ENCODE measurements at regions not wholly inside any gene's neighbourhood (a gene's known extent, or its start where the extent isn't known, plus 50 kb on each side); places are given as distances from the start of the nearest gene placed in this dataset.
"Not testable (repeated sequence)": the region's sequence is repeated elsewhere in the genome, so short reads cannot be mapped to it uniquely, and the experiment has no call there.

DNA sequence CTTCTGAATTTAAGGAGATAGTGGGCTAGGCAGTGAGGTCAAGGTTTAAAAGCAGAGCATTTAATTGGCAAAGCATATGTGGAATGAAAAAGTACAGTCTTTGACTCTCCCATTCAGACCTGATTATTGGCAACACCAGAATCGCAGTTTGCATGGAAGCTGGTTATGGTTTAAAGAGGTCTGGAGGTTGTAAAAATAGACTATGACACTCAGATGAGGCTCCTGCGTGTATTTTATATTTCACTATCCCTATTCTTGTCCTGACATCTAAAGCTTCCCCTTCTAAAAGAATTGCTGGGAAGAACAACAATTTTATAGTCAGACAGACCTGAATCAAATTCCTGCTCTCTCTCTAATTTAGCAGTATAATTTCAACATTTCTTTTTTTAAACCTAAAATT lies 302.9 kb downstream of the PCDH7 start:
- no peak overlapping the region for H3K4me3 ChIP-seq (ENCODE audit: low read length)
- intact Hi-C loops (cut with micrococcal nuclease): no loop called here
- WGBS (ENCODE audit: insufficient coverage): 100% methylated on average over 2 of the region's 2 CpGs
- Mint-ChIP-seq H3K27ac (no peak overlapping the region), H3K4me3 (no peak overlapping the region), H3K9me3 (peaks cover 3 to 5% of the 10 kb centered on the region in 2 donors), H3K36me3 (no peaks in the 10 kb centered on the region), H3K27me3 (ENCODE audit: low read depth in 2 of 2) (no peaks in the 10 kb centered on the region), H3K4me1 (no peaks in the 10 kb centered on the region)
- ATAC-seq: no peak
- H3K4me1 ChIP-seq (ENCODE audit: control insufficient read depth, insufficient read depth, low read length): no peaks in the 10 kb centered on the region
- no peaks in the 10 kb centered on the region for H3K36me3 ChIP-seq (ENCODE audit: control insufficient read depth, insufficient read depth, low read length)
- H3K27me3 ChIP-seq (ENCODE audit: control insufficient read depth, insufficient read depth, low read length): no peaks in the 10 kb centered on the region
- no peaks in the 10 kb centered on the region for H3K9me3 ChIP-seq (ENCODE audit: control insufficient read depth, insufficient read depth, low read length)
- no peak overlapping the region for H3K27ac ChIP-seq (ENCODE audit: low read length)
- TF ChIP-seq, protein P1, sequence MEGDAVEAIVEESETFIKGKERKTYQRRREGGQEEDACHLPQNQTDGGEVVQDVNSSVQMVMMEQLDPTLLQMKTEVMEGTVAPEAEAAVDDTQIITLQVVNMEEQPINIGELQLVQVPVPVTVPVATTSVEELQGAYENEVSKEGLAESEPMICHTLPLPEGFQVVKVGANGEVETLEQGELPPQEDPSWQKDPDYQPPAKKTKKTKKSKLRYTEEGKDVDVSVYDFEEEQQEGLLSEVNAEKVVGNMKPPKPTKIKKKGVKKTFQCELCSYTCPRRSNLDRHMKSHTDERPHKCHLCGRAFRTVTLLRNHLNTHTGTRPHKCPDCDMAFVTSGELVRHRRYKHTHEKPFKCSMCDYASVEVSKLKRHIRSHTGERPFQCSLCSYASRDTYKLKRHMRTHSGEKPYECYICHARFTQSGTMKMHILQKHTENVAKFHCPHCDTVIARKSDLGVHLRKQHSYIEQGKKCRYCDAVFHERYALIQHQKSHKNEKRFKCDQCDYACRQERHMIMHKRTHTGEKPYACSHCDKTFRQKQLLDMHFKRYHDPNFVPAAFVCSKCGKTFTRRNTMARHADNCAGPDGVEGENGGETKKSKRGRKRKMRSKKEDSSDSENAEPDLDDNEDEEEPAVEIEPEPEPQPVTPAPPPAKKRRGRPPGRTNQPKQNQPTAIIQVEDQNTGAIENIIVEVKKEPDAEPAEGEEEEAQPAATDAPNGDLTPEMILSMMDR (IDR thresholded peaks at IDR 0.05): no peak
- DNase-seq: no peak

DNA sequence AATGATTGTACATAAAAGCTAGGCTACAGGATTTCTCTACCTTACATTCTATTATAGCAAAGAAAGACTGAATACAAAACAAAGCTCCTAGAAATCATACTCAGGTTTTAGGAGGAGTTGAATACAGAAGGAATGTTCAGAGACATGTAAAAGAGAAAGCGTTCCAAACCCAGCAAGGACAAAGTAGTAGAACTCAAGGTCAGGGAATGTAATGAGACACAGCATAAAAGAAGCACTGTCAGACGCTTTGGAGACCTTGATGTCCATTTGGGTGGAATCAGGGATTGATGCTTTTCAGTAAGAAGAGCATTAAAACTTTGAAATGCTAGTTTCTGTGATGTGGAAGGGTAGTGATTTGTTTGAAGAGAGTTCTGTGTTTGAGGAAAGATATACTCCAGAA lies 303.6 kb downstream of the PCDH7 start:
- intact Hi-C loops (cut with micrococcal nuclease): no loop called here
- H3K4me3 ChIP-seq (ENCODE audit: low read length): no peak overlapping the region
- H3K27ac ChIP-seq (ENCODE audit: low read length): no peak overlapping the region
- no peak overlapping the region for H3K4me3 Mint-ChIP-seq
- H3K27me3 ChIP-seq (ENCODE audit: control insufficient read depth, insufficient read depth, low read length): no peaks in the 10 kb centered on the region
- no peaks in the 10 kb centered on the region for H3K27me3 Mint-ChIP-seq (ENCODE audit: low read depth in 2 of 2)
- no peak overlapping the region for H3K27ac Mint-ChIP-seq
- DNase-seq (no peak), ATAC-seq (no peak)
- TF ChIP-seq, protein P1 (IDR thresholded peaks at IDR 0.05): no peak
- H3K4me1 Mint-ChIP-seq: no peaks in the 10 kb centered on the region
- peaks cover 3 to 5% of the 10 kb centered on the region in 2 donors for H3K9me3 Mint-ChIP-seq
- H3K9me3 ChIP-seq (ENCODE audit: control insufficient read depth, insufficient read depth, low read length): no peaks in the 10 kb centered on the region
- no peaks in the 10 kb centered on the region for H3K4me1 ChIP-seq (ENCODE audit: control insufficient read depth, insufficient read depth, low read length)
- no peaks in the 10 kb centered on the region for H3K36me3 Mint-ChIP-seq
- 72% methylated on average over 2 of the region's 2 CpGs for WGBS (ENCODE audit: insufficient coverage)
- H3K36me3 ChIP-seq (ENCODE audit: control insufficient read depth, insufficient read depth, low read length): no peaks in the 10 kb centered on the region

DNA sequence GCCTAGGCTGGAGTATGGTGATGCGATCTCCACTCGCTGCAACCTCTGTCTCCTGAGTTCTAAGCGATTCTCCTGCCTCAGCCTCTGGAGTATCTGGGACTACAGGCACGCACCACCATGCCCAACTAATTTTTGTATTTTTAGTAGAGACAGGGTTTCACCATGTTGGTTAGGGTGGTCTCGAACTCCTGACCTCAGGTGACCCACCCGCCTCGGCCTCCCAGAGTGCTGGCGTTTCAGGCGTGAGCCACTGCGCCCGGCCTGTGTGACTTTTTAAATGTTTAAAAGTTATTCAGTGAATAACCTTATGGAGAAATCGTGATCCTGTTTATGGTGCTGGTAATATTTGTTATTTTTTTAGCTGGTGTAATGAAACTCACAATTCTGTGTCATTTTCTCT lies 304.6 kb downstream of the PCDH7 start:
- H3K27me3 ChIP-seq (ENCODE audit: control insufficient read depth, insufficient read depth, low read length); H3K4me1 ChIP-seq (ENCODE audit: control insufficient read depth, insufficient read depth, low read length); H3K36me3 ChIP-seq (ENCODE audit: control insufficient read depth, insufficient read depth, low read length); H3K4me1 Mint-ChIP-seq; H3K9me3 ChIP-seq (ENCODE audit: control insufficient read depth, insufficient read depth, low read length); H3K4me3 Mint-ChIP-seq; H3K27me3 Mint-ChIP-seq (ENCODE audit: low read depth in 2 of 2); DNase-seq; H3K27ac ChIP-seq (ENCODE audit: low read length); H3K27ac Mint-ChIP-seq; H3K4me3 ChIP-seq (ENCODE audit: low read length); ATAC-seq; H3K9me3 Mint-ChIP-seq; H3K36me3 Mint-ChIP-seq; intact Hi-C loops (cut with micrococcal nuclease): not testable (repeated sequence)
- WGBS (ENCODE audit: insufficient coverage): 94% methylated on average over 12 of the region's 12 CpGs

DNA sequence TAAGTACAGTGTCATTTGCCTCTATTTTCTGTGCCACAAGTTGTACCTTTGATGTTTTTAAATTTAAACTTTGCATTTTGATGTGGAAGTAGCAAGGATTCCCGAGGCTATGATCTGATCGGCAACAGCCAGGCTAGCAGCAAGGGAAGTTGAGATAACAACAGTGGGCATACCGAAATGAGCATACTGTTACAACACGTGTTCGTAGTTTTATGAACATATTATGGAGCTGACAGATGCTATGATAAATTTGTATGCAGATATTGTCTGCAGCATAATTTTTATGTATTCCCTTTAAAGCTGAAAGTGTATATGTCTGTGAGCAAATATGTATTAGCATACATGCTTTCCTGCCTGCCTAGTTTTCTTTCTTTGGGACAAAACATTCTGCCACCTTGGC lies 306.1 kb downstream of the PCDH7 start:
- no peak for DNase-seq
- H3K27ac Mint-ChIP-seq: no peak overlapping the region
- Histone ChIP-seq H3K4me3 (ENCODE audit: low read length) (no peak overlapping the region), H3K27ac (ENCODE audit: low read length) (no peak overlapping the region), H3K9me3 (ENCODE audit: control insufficient read depth, insufficient read depth, low read length) (no peaks in the 10 kb centered on the region), H3K36me3 (ENCODE audit: control insufficient read depth, insufficient read depth, low read length) (no peaks in the 10 kb centered on the region), H3K4me1 (ENCODE audit: control insufficient read depth, insufficient read depth, low read length) (no peaks in the 10 kb centered on the region), H3K27me3 (ENCODE audit: control insufficient read depth, insufficient read depth, low read length) (no peaks in the 10 kb centered on the region)
- intact Hi-C loops (cut with micrococcal nuclease): no loop called here
- H3K9me3 Mint-ChIP-seq: peaks cover 5 to 7% of the 10 kb centered on the region in 2 donors
- H3K4me1 Mint-ChIP-seq: no peaks in the 10 kb centered on the region
- no peaks in the 10 kb centered on the region for H3K27me3 Mint-ChIP-seq (ENCODE audit: low read depth in 2 of 2)
- 90% methylated on average over 5 of the region's 5 CpGs for WGBS (ENCODE audit: insufficient coverage)
- H3K36me3 Mint-ChIP-seq: no peaks in the 10 kb centered on the region
- H3K4me3 Mint-ChIP-seq: no peak overlapping the region
- TF ChIP-seq, protein P1 (IDR thresholded peaks at IDR 0.05): no peak
- no peak for ATAC-seq

All from natural killer cell (primary cell).